Right lung (tissue), 2 donors: ENCODE measurements at regions not wholly inside any gene's neighbourhood (a gene's known extent, or its start where the extent isn't known, plus 50 kb on each side); places are given as distances from the start of the nearest gene placed in this dataset.
"Not testable (repeated sequence)": the region's sequence is repeated elsewhere in the genome, so short reads cannot be mapped to it uniquely, and the experiment has no call there.

Experiments used
- DNase-seq, 2 donors: peaks; one replicate each; pipeline ENCODE4 v3.0.0-alpha.2; 2013

DNA sequence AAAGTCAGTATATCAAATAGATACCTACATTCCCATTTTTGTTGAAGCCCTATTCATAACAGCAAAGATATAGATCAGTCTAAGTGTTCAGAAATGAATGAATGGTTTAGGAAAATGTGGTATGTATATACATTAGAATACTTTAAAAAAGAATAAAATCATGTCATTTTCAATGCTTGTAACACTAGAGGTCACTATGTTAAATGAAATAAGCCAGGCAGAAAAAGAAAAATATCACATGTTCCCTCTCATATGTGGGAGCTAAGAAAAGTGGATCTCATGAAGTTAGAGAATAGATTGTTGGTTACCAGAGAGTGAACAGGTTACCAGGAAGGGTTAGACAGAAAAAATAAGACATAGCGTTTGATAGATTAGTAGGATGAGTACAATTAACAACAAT, 1111.0 kb upstream of the SLC39A10 start:
- no peak for DNase-seq

DNA sequence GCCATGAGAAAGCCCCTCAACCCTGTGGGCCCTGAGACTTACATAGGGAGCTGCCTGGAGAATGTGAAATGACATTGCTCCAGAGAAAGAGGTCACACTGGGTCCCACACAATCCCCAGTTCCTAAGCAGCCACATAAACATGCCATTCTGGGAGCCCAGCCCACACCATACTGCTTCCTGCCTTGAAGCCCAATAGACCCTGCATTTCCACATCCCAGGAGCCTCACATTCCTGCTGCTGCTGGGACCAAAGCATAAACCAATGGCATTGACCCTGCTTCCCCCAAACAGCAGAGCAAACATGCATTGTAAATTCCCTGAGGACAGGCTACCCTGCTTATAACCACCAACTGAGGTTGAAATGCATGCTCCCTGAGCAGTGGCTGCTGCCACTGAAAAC, 1117.6 kb upstream of the SLC39A10 start:
- no peak for DNase-seq

DNA sequence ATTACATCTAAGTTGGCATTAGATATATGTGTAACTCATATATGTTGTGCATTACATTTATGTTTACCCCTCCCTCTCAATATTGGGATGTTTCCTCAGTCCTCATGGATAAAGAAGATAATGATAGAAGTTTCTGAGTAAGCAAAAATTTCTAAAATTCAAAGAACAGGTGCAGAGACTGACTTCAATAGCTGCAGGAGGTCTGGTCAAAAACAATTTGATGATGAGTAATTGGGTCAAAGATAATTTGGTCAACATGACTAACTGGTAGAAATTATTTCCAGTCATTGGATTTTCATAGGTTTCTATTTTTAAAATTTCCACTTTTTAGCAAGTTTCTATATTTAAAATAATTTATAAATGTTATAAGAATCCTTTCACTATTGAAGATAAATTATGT, 1130.9 kb upstream of the SLC39A10 start:
- DNase-seq = no peak

DNA sequence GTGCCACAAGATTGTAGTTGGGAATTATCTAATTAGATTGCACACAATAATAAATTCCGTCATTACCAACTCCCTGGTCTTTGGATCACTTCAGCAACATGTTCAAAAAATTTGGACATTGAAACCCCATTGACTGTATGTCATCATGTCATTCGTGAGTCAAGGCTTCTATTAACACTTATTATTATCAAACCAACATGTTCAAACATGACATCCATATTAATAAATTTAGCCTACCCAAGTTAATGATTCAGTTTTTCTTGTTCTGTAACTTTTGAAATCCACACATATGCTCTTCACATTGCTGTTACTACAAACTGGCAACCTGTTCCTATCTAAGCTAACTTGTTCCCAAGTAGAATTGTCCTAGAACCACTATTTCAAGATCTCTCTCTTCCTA, 1142.7 kb upstream of the SLC39A10 start:
- no peak for DNase-seq

DNA sequence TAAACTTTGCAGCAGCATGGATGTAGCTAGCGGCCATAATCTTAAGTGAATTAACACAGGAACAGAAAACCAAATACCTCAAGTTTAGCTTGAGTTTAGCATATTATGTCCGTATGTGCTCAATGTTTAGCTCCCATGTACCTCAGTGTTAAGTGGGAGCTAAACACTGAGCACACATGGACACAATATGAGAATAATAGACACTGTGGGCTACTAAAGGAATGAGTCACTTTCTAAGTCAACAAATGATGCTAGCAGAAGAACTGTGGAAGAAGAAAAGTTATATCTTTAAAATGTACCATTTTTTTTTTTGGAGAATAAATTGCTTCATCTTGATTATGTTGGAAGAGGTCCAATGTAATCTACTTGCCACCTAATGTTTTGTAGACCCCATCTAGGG, 1146.0 kb upstream of the SLC39A10 start:
- not testable (repeated sequence) for DNase-seq

DNA sequence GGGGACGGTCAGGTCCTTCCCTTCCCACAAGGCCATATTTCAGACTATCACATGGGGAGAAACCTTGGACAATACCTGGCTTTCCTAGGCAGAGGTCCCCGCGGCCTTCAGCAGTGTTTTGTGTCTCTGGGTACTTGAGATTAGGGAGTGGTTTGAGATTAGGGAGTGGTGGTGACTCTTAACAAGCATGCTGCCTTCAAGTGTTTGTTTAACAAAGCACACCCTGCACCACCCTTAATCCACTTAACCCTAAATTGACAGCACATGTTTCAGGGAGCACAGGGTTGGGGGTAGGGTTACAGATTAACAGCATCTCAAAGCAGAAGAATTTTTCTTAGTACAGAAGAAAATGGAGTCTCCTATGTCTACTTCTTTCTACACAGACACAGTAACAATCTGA, 1152.2 kb upstream of the SLC39A10 start:
- not testable (repeated sequence) for DNase-seq

DNA sequence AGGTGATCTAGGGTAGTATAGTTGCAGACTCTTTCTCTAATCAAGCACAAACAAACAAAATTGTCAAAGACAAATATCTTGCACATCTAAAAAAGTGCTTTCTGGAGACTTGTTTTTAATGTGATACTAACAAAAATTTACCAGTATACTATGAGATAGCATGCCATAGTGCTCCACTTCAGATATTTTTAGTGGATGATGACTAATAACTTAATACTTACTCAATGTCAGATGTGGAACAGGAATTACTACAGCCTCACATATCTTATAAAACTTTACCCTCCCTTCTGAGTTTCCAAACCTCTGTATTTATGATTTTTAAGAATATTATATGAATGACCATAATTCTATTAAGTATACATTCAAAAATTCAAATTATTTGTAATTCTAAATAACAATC, 1162.0 kb upstream of the SLC39A10 start:
- DNase-seq = no peak

DNA sequence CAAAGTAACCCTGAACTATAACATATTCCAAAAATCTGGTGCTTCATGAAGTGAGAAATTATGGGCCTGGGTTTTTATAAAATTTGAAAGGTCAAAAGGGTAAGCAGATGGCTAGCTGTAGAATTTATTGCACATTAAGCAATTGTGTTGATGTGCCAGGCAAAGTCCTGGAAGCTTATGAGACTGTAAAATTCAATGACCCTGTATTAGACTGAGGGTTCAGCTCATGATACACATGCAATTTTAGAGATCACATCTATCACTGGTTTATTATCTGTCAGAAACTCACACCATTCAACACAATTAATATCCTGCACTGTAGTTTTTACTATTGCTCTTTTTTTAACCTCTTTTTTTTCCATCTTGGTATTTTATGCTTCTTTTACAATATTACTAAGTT, 1162.6 kb upstream of the SLC39A10 start:
- DNase-seq = no peak

DNA sequence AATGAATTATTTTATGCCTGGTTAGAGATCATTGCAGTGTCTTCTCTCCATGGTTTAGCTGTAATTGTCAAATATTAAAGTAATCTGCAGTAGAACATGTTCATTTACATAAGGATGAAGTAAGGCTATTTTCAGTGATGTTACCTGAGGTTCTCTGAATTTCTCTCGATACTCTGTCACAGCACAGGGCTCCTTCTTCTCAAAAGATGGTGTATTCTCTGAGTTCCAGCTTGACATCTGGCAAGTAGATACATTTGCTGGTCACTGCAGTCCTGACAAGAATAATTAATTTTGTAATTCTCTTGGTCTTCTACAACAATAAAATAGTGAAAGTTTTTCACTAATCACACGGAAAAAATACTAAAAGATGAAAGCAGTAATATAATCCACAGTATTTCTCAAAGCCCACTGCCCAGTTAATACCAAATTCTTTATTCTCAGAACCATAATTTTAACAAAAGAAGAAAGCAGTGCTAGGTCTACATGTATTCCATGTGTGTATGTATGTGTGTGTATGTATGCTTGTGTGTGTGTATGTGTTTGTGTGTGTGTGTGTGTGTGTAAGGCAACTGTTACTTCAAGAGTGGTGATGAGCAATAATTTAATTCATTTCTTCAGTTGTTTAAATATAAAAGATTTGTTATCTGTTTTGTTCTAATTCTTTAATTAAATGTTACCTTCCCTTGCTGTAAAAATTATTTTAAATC, 1165.5 kb upstream of the SLC39A10 start:
- DNase-seq = no peak

DNA sequence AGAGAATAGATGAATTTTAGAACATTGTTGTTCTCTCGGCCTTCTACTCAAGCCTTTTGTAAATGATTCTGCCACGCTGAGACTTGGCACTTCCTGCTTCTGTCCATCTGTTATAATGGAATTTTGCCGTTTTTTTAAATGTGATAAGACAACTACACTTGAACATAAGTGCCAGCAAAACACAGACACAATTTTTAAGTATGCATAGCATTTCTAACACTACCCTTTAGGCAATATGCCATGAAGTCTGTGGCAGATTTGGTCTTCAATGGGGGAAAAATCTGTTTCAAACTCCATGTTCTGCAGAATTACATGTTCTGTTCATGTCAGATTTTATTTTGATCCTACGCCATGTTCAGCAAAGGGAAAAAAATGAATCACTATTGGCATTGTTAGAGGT, 1170.7 kb upstream of the SLC39A10 start:
- no peak for DNase-seq

DNA sequence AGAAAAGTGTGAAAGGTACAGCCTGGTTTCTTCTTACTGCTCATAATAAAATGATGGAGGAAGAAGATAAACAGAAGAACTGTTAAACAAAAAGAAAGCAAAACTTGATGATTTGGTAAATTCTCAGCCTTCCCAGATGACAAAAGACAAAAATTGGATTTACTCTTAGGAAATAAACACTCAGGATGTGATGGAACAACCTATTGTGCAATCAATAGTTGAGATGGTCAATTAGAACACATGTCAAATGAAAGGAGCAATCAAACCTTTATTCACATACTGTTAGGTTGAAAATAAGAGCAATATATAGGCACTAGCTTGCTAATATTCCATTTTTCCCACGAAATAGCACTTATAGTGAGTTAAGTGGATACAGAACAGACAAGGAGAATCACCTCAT, 1174.0 kb upstream of the SLC39A10 start:
- no peak for DNase-seq

DNA sequence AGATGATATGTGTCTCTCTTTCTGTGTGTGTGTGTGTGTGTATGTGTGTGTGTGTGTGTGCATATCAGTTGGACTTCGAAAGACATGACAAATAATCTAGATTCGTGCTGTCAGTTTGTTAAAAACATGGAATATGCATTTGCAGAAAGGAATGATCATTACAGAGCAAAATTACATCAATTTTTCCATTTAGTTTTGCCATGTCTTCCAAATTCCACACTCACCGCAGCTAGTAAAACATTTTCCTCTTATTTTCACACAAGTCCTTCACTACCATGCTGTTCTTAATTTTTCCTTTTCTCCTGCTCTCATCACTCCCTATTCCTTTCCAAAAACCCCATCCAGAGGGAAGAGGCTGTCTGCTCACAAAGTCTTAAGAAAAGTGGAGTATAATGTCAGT, 1191.4 kb upstream of the SLC39A10 start:
- DNase-seq = no peak

DNA sequence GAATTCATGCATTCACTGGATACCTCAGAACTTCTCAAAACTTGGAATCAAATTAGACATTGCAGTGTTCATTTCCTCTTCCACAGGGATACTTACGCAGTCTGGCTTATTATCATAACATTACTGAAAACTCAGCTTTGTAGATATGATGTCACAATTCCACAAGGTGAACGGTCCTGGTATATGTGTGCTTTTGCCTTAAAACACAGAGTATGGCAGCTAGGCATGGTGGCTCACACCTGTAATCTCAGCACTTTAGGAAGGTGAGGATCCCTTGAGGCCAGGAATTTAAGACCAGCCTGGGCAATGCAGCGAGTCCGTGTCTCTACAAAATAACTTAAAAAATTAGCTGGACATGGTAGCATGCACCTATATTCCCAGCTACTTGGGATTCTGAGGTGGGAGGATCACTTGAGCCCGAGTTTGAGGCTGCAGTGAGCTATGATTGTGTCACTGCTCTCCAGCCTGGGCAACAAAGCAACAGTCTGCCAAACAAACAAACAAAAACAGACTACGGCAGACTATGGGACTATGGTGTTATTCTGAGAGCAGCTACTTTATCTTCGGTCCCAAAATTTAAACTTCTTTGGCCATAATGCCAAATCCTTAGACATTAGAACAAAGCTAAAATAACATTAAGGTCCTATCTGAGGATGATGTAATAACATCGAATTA, 1191.9 kb upstream of the SLC39A10 start:
- DNase-seq = no peak

DNA sequence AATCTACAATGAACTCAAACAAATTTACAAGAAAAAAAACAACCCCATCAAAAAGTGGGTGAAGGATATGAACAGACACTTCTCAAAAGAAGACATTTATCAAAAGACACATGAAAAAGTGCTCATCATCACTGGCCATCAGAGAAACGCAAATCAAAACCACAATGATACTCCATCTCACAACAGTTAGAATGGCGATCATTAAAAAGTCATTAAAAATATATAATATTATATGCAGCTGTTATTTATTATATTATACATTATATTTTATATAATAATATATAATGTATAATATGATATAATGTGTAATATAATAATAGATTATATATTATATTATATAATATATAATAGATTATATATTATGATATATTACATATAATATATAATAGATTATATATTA, 1194.1 kb upstream of the SLC39A10 start:
- DNase-seq = not testable (repeated sequence)

DNA sequence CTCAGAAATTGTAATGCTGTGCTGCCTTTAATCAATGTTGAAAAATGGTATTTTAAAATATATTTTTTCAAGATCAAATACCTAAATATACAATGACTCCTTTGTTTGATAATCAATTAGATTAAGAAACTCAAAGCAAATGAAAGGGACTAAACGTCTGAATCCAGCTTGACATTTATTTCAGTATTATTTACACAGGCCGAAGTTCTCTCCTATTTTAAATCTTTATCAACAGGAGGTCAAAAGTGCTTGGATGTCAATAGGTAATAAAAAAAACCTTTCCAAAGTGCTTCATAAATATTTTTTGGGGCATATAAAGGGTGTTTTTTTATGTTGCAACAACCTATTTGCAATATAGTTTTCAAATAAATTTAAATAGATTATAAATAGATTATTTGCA, 1201.7 kb upstream of the SLC39A10 start:
- DNase-seq = no peak

DNA sequence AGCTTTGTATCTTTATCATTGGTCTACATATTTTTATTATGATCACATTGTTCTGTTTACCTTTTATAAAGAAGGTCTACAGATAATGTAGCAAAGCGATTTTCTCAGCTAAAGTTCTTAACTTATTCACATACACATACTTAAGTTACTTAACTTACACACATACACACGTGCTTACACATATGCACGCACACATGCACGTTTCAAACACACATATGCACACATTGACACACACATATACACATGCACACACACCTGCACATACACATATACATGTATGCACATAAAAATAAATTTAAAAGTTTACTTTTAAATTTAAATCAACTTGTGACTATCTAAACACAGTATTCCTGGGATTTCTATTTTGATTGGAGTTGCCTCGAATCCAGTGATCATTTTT, 1204.5 kb upstream of the SLC39A10 start:
- no peak for DNase-seq

DNA sequence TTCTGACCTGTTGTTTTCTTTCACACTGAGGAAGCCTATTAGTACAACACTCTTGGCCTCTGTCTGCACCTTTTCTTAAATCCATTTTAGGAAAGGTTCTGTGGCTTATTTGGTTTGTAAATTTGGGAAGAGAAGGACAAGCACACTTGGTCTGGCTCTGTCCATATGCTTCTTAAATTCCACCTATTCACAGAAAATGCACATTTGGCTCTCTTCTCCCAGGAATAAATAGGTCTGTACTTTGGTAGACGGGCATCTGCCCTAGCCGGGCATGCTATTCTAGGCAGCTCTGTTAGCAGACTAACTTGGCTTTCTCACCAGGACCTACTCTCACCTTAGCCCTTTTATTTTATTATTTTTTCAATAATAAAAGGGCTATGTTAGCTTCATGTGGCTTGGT, 1211.8 kb upstream of the SLC39A10 start:
- no peak for DNase-seq

DNA sequence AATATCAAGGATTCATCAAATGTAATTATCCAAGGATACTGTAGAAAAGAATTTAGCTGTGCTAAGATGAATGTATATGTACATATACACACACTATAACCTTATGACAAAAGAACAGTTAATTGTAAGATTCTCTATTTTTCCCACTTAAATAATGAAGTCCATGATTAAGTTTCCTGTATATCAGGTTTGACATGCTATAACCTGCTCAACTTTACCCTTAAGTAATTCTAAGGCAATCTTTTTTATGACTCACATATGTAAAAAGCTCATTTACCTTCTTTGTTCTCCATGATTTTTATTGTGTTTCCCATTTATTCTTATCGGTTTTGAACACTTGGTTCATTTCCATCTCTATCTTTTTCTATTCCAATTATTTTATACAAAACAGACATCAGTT, 1213.1 kb upstream of the SLC39A10 start:
- no peak for DNase-seq

DNA sequence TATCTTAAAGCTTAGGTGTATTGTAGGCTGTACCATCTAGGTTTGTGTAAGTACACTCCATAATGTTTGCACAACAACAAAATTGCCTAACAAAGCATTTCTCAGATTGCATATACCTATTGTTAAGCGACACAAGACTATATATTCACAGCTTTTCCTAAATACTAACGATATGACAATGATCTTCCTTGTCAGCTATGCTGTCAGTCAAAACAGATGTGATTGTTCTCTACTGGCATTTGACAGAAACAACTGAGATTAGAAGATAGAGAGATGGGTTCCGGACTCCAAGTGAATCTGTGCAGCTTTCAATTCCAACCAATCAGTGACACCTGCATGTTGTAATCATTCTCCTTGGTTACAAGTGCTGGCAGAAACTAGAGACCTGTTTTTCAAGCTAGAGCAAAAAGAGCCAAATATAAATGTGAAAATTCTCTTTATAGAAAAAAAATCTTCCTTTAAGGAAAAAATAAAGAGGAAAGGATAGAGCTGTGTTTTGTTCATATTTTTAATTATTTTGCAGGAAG, 1232.3 kb upstream of the SLC39A10 start:
- DNase-seq = no peak

DNA sequence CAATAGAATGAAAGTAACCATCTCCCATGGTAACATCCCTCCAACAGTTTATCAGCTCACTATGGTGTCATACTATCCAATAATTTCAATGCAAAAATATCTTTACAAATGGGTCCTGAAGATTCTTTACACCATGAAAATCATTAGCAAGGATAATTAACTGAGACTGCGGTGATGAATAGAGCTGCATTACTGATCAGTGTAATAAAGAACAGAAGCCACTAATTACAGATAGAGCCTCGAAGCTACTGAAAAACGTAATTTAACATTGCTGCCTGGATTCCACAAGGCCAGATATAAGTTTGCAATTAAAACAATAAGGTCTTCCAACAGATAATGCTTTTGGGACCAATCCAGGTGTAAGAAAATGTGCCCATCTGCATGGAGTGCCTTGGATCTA, 1245.8 kb upstream of the SLC39A10 start:
- no peak for DNase-seq

DNA sequence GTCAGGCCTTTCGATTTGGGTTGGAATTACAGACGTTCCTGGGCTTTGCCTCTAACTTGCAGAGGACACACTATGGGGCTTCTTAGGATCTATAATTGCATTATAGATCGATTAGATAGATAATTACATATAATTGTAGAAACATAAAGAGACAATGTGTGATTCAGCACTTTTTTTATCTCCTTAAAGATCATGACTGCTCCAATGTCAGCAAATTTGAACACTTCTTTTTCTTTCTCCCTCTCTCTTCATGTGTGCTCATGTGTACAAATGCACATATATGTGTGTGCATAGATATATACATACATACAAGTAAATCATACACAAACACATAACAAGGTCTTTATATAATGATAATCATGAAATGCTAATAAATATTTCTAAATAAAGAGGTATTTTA, 1261.2 kb upstream of the SLC39A10 start:
- no peak for DNase-seq

DNA sequence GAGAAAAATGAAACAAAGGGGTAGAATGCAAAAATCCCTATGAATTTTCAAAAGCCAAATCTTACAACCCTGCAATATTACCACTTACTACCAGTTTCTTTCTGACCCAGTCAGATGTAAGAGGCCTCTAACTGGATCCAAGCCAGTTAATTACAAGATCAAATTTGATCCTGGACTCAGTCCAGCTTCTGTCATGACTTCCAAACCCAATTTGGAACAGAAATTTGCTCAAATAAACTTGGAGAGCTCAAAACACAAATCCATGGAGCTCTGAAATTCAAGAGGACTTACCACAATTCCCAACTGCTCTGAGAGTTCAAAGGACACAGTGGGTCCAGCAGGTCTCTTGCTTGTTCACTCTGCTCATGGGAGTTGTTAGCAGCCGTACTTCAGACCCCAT, 1271.7 kb upstream of the SLC39A10 start:
- DNase-seq = no peak

DNA sequence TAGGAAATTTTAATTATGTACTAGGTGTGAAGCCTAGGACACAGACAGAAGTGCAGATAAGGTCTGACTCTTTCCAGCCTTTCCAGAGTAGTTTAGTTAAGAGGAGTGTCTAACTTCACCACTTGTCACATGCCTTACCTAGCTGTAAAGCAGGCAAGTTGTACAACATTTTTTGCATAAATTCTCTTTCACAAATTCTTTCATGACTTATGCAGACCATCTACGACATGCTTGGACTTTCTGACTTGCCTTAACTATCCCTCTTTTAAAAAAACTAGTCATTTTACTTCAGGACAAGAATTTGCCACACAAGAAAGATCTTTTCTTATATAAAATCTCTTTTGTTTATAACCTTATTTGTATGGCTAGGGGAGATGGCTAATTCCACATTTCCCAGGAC, 1273.6 kb upstream of the SLC39A10 start:
- DNase-seq = no peak

DNA sequence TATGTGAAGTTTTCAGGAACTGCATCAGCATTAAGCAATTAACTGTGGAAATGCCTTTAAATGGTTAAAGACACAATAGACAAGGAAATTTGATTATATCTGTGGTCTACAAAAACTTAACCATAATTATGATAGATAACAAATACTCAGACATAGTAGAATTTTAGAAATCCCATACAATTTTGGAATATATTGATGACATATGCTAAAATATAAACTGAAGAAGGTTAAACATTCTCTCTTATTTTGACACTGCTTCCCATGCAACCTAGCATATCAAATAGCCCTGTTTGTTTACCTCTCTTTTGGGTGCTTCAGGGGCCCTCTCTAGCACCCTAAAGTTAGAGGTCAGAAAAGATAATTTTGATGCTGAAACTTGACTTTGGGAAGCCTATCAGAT, 1274.8 kb upstream of the SLC39A10 start:
- DNase-seq = no peak
